ENCODE measurements at regions not wholly inside any gene's neighbourhood (a gene's known extent, or its start where the extent isn't known, plus 50 kb on each side); places are given as distances from the start of the nearest gene placed in this dataset.

DNA sequence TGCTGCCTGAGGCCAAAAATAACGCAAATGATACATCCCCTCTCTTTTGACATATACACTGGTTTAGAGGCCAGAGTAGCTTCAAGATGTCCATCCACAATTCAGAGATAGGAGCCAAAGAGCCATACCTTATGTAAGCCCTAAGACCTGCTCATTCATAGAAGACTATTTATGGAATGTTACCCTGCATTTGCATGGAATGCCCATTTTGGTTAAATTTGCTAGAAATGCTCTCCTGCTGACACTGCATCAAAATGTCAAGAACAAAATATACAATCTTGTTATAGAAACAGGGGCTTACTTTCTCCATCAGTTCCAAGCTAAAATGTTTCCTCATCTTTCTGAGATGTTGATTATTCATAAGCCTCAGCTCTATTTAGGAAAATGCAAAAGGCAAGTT, 183.3 kb upstream of the CDKN3 start:
- TF ChIP-seq POLR2A (IDR thresholded peaks at IDR 0.05; ENCODE audit: low read depth, low read length) = no peak
- TF ChIP-seq RAD21 (IDR thresholded peaks at IDR 0.05; ENCODE audit: low read length) = no peak
- no peak for TF ChIP-seq BHLHE40 (IDR thresholded peaks at IDR 0.05; ENCODE audit: low read depth, low read length)
- TF ChIP-seq RFX5 (IDR thresholded peaks at IDR 0.05; ENCODE audit: low read depth, low read length) = no peak
- no peak for TF ChIP-seq MAFK (IDR thresholded peaks at IDR 0.05; ENCODE audit: low read depth, low read length)
- TF ChIP-seq, protein P1, sequence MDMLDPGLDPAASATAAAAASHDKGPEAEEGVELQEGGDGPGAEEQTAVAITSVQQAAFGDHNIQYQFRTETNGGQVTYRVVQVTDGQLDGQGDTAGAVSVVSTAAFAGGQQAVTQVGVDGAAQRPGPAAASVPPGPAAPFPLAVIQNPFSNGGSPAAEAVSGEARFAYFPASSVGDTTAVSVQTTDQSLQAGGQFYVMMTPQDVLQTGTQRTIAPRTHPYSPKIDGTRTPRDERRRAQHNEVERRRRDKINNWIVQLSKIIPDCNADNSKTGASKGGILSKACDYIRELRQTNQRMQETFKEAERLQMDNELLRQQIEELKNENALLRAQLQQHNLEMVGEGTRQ (IDR thresholded peaks at IDR 0.05; ENCODE audit: low read depth, low read length) = no peak
- no peak for TF ChIP-seq SMC3 (IDR thresholded peaks at IDR 0.05; ENCODE audit: low read depth, low read length)
- no peak for TF ChIP-seq MXI1 (IDR thresholded peaks at IDR 0.05; ENCODE audit: borderline replicate concordance, low read depth, low read length)
- no peak for TF ChIP-seq CHD1 (IDR thresholded peaks at IDR 0.05; ENCODE audit: low read depth, low read length)
- no peak for TF ChIP-seq MAZ (IDR thresholded peaks at IDR 0.05; ENCODE audit: borderline replicate concordance, low read depth, low read length)
- TF ChIP-seq CEBPB (IDR thresholded peaks at IDR 0.05; ENCODE audit: low read depth, low read length) = no peak
- intact Hi-C loops (cut with micrococcal nuclease) = no loop called here
- no peak overlapping the region for H3K18ac ChIP-seq (ENCODE audit: low read depth, low read length)

More for the DNA sequence above, 183.3 kb upstream of the CDKN3 start:
- Histone ChIP-seq H3K9ac (ENCODE audit: low read depth, low read length) (no peak overlapping the region), H2BK5ac (ENCODE audit: low read depth, low read length, poor library complexity, severe bottlenecking) (no peak overlapping the region), H3K27me3 (ENCODE audit: control insufficient read depth, insufficient read depth, low read length) (peaks cover under 1% of the 10 kb centered on the region; the same call in 1 of the 2 replicates), H2AK9ac (replicated peaks; ENCODE audit: low read depth, low read length, poor library complexity) (no peak overlapping the region), H4K8ac (ENCODE audit: low read depth in 2 of 2, low read length in 2 of 2) (no peak overlapping the region), H3K36me3 (ENCODE audit: control insufficient read depth, insufficient read depth, low read length) (no peaks in the 10 kb centered on the region), H2AFZ (replicated peaks; ENCODE audit: low read length, poor library complexity) (no peak overlapping the region), H3K27ac (ENCODE audit: insufficient read depth, low read length) (no peak overlapping the region), H2AK5ac (ENCODE audit: low read depth, low read length) (no peak overlapping the region), H3K23ac (ENCODE audit: low read depth, low read length) (no peak overlapping the region), H3K9me3 (ENCODE audit: control insufficient read depth, insufficient read depth, low read length) (peaks cover 5% of the 10 kb centered on the region), H3K4ac (ENCODE audit: low read depth, low read length) (no peak overlapping the region), H4K91ac (ENCODE audit: insufficient read depth, low read depth, low read length) (no peak overlapping the region), H2BK120ac (ENCODE audit: low read depth, low read length) (no peak overlapping the region), H4K5ac (ENCODE audit: low read depth, low read length) (no peak overlapping the region), H2BK20ac (ENCODE audit: low read depth, low read length) (no peak overlapping the region), H3K4me1 (ENCODE audit: control insufficient read depth, insufficient read depth, low read length) (peaks cover 4% of the 10 kb centered on the region; the same call in 1 of the 2 replicates), H3K79me1 (ENCODE audit: low read depth in 1 of 2, low read length in 2 of 2) (no peaks in the 10 kb centered on the region), H3K4me3 (ENCODE audit: insufficient read depth, low read depth, low read length) (no peak overlapping the region), H3K14ac (replicated peaks; ENCODE audit: low read depth, low read length) (no peak overlapping the region), H4K20me1 (ENCODE audit: insufficient read depth, low read length) (no peaks in the 10 kb centered on the region), H3K56ac (ENCODE audit: extremely low read depth, insufficient read depth, low read length) (no peak overlapping the region), H2BK15ac (ENCODE audit: low read depth, low read length) (no peak overlapping the region), H3K9me1 (ENCODE audit: insufficient read depth, low read length) (no peaks in the 10 kb centered on the region), H3K4me2 (ENCODE audit: low read depth, low read length) (no peak overlapping the region)
- in situ Hi-C loops (cut with MboI; ENCODE audit: low sequenced_read_pairs) = no loop called here
- DNase-seq (no peak), ATAC-seq (ENCODE audit: low read depth) (no peak)
- CTCF ChIA-PET = no interaction called here
- whole genome bisulfite sequencing, 2 experiments (ENCODE audit: extremely low coverage in 2 of 2, insufficient read length in 1 of 2) = no CpG with 5 or more reads among the region's 1 CpG
- POLR2A ChIA-PET (ENCODE audit: unreplicated experiment) = no interaction called here
- BruUV-seq (replicated peaks) = no TSS peak
- dilution Hi-C loops (cut with HindIII; ENCODE audit: low sequenced_read_pairs, unreplicated experiment) = no loop called here
